ENCODE measurements at regions not wholly inside any gene's neighbourhood (a gene's known extent, or its start where the extent isn't known, plus 50 kb on each side); places are given as distances from the start of the nearest gene placed in this dataset.

DNA sequence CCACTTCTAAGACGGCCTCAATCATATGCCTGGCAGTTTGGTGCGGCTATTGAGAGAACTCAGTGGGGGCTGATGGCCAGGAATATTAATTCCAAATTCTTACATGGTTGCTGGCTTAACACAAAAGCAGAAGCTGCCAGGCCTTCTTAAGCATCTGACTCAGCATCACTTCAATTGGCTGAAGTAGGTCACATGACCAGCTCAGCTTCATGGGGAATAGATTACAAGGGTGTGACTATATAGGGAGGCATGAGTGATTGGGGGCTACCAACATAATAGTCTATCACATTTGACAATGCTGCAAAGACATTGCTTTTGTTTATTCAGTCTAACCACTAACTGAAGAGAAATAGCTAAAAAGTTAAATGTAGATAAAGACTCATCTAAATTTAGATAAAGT lies 101.6 kb upstream of the ANKRD28 start:
- Histone ChIP-seq H3K9ac (ENCODE audit: low read length) (no peak overlapping the region), H3K79me2 (replicated peaks; ENCODE audit: insufficient read depth, low read length) (no peaks in the 10 kb centered on the region), H4K20me1 (ENCODE audit: insufficient read depth) (no peaks in the 10 kb centered on the region), H3K36me3 (ENCODE audit: insufficient read depth, low read length) (no peaks in the 10 kb centered on the region), H3K9me2 (ENCODE audit: insufficient read depth, low read length) (no peaks in the 10 kb centered on the region), H3K4me2 (ENCODE audit: low read length) (no peak overlapping the region), H3K27me3 (ENCODE audit: insufficient read depth, low read depth, low read length) (no peaks in the 10 kb centered on the region), H3K9me3 (ENCODE audit: low read length) (no peaks in the 10 kb centered on the region), H3K4me3 (ENCODE audit: low read length) (no peak overlapping the region), H2AFZ (ENCODE audit: low read depth, low read length) (no peak overlapping the region), H3K27ac (ENCODE audit: low read length) (no peak overlapping the region), H3F3A (ENCODE audit: insufficient read depth, low read length, poor library complexity, severe bottlenecking) (no peaks in the 10 kb centered on the region)
- TF ChIP-seq RAD21 (conservative IDR thresholded peaks at IDR 0.05): no peak
- no peak for TF ChIP-seq EZH2 (IDR thresholded peaks at IDR 0.05; ENCODE audit: borderline replicate concordance, insufficient read depth, low read length, poor library complexity, severe bottlenecking)
- no peak for TF ChIP-seq CTCF (IDR thresholded peaks at IDR 0.05; ENCODE audit: poor library complexity, severe bottlenecking)
- TF ChIP-seq SMC3 (conservative IDR thresholded peaks at IDR 0.05; ENCODE audit: poor library complexity): no peak
- TF ChIP-seq TAF1 (IDR thresholded peaks at IDR 0.05; ENCODE audit: low read depth): no peak
- no peak for TF ChIP-seq EP300 (conservative IDR thresholded peaks at IDR 0.05; ENCODE audit: poor library complexity, severe bottlenecking)
- no peak for TF ChIP-seq POLR2AphosphoS5 (IDR thresholded peaks at IDR 0.05)
- TF ChIP-seq MXI1 (conservative IDR thresholded peaks at IDR 0.05; ENCODE audit: poor library complexity, severe bottlenecking): no peak

GRCh38 chr3:15903164-15903563 lies 105.4 kb upstream of the ANKRD28 start:
- H3K79me2 ChIP-seq (replicated peaks; ENCODE audit: insufficient read depth, low read length): no peaks in the 10 kb centered on the region
- H3K9me2 ChIP-seq (ENCODE audit: insufficient read depth, low read length): no peaks in the 10 kb centered on the region
- H3K9me3 ChIP-seq (ENCODE audit: low read length): no peaks in the 10 kb centered on the region
- H3K27ac ChIP-seq (ENCODE audit: low read length): no peak overlapping the region
- TF ChIP-seq TAF1 (IDR thresholded peaks at IDR 0.05; ENCODE audit: low read depth) (no peak), POLR2AphosphoS5 (IDR thresholded peaks at IDR 0.05) (no peak), EZH2 (IDR thresholded peaks at IDR 0.05; ENCODE audit: borderline replicate concordance, insufficient read depth, low read length, poor library complexity, severe bottlenecking) (no peak)
- H4K20me1 ChIP-seq (ENCODE audit: insufficient read depth): no peaks in the 10 kb centered on the region
- no peak overlapping the region for H3K4me2 ChIP-seq (ENCODE audit: low read length)
- no peaks in the 10 kb centered on the region for H3F3A ChIP-seq (ENCODE audit: insufficient read depth, low read length, poor library complexity, severe bottlenecking)
- H3K4me3 ChIP-seq (ENCODE audit: low read length): no peak overlapping the region
- no peak overlapping the region for H3K9ac ChIP-seq (ENCODE audit: low read length)
- H3K36me3 ChIP-seq (ENCODE audit: insufficient read depth, low read length): no peaks in the 10 kb centered on the region
- no peaks in the 10 kb centered on the region for H3K27me3 ChIP-seq (ENCODE audit: insufficient read depth, low read depth, low read length)
- no peak overlapping the region for H2AFZ ChIP-seq (ENCODE audit: low read depth, low read length)

DNA sequence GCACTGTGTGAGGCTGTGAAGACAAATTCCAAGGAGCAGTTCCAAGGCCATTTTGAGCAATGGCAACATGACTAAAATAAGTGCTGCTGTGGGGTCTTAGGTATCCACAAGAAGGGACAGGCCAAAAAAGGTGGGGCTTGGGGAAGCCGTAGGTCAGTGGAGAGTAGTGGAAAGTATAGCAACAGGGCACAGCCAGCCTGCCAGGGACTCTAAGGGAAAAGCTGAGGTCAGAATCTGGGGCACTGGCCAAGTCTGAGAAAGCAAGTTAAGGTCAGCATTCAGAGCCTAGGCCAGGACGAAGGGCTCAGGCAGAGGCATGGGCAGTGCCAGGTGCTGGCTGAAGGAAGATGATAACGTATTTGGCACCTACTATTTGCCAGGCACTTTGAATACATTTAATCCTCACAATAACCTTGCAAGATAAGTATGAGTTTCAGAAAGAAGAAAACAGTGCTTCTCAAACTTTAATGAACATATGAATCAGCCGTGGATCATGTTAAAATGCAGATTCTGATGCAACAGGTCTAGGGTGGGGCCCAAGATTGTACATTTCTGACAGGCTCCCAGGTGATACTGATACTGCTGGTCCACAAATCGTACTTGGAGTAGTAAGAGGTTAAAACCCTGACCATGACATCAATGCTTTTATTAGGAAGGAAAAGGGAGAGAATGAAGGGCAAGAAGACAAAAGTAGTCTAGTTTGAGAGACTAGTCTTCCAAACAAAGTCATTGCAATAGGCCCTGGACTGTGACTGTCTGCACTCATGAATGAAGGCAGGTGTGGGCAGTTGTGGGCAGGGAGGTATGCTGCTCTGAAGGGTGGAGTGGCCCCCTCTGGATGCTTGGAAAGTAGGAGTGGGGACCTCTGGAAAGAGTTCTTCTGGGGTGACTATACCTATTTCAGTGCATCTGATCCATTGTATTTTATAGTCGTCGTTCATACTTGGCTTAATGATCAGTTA lies 106.3 kb upstream of the ANKRD28 start:
- no peaks in the 10 kb centered on the region for H3K27me3 ChIP-seq (ENCODE audit: insufficient read depth, low read depth, low read length)
- no peaks in the 10 kb centered on the region for H3K79me2 ChIP-seq (replicated peaks; ENCODE audit: insufficient read depth, low read length)
- TF ChIP-seq SMC3 (conservative IDR thresholded peaks at IDR 0.05; ENCODE audit: poor library complexity): no peak
- TF ChIP-seq, protein P1, sequence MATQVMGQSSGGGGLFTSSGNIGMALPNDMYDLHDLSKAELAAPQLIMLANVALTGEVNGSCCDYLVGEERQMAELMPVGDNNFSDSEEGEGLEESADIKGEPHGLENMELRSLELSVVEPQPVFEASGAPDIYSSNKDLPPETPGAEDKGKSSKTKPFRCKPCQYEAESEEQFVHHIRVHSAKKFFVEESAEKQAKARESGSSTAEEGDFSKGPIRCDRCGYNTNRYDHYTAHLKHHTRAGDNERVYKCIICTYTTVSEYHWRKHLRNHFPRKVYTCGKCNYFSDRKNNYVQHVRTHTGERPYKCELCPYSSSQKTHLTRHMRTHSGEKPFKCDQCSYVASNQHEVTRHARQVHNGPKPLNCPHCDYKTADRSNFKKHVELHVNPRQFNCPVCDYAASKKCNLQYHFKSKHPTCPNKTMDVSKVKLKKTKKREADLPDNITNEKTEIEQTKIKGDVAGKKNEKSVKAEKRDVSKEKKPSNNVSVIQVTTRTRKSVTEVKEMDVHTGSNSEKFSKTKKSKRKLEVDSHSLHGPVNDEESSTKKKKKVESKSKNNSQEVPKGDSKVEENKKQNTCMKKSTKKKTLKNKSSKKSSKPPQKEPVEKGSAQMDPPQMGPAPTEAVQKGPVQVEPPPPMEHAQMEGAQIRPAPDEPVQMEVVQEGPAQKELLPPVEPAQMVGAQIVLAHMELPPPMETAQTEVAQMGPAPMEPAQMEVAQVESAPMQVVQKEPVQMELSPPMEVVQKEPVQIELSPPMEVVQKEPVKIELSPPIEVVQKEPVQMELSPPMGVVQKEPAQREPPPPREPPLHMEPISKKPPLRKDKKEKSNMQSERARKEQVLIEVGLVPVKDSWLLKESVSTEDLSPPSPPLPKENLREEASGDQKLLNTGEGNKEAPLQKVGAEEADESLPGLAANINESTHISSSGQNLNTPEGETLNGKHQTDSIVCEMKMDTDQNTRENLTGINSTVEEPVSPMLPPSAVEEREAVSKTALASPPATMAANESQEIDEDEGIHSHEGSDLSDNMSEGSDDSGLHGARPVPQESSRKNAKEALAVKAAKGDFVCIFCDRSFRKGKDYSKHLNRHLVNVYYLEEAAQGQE (IDR thresholded peaks at IDR 0.05; ENCODE audit: borderline replicate concordance): no peak
- TF ChIP-seq POLR2AphosphoS5 (IDR thresholded peaks at IDR 0.05): no peak
- TF ChIP-seq RAD21 (conservative IDR thresholded peaks at IDR 0.05): no peak
- TF ChIP-seq MXI1 (conservative IDR thresholded peaks at IDR 0.05; ENCODE audit: poor library complexity, severe bottlenecking): no peak
- TF ChIP-seq EP300 (conservative IDR thresholded peaks at IDR 0.05; ENCODE audit: poor library complexity, severe bottlenecking): no peak
- TF ChIP-seq CTCF (IDR thresholded peaks at IDR 0.05; ENCODE audit: poor library complexity, severe bottlenecking): no peak
- TF ChIP-seq EZH2 (IDR thresholded peaks at IDR 0.05; ENCODE audit: borderline replicate concordance, insufficient read depth, low read length, poor library complexity, severe bottlenecking): no peak
- no peaks in the 10 kb centered on the region for H4K20me1 ChIP-seq (ENCODE audit: insufficient read depth)
- no peak overlapping the region for H2AFZ ChIP-seq (ENCODE audit: low read depth, low read length)
- no peaks in the 10 kb centered on the region for H3K36me3 ChIP-seq (ENCODE audit: insufficient read depth, low read length)
- H3K4me2 ChIP-seq (ENCODE audit: low read length): no peak overlapping the region
- no peaks in the 10 kb centered on the region for H3K9me2 ChIP-seq (ENCODE audit: insufficient read depth, low read length)
- H3K9me3 ChIP-seq (ENCODE audit: low read length): no peaks in the 10 kb centered on the region
- no peak overlapping the region for H3K27ac ChIP-seq (ENCODE audit: low read length)
- H3K9ac ChIP-seq (ENCODE audit: low read length): no peak overlapping the region
- H3F3A ChIP-seq (ENCODE audit: insufficient read depth, low read length, poor library complexity, severe bottlenecking): no peaks in the 10 kb centered on the region
- no peak overlapping the region for H3K4me3 ChIP-seq (ENCODE audit: low read length)
